Cerebellar nuclear complex (tissue), 1 donor: ENCODE measurements at regions not wholly inside any gene's neighbourhood (a gene's known extent, or its start where the extent isn't known, plus 50 kb on each side); places are given as distances from the start of the nearest gene placed in this dataset.

Source experiments
- DNase-seq, 2 experiments: peaks; one replicate each; lab custom pipeline; 2025; lab: John Stamatoyannopoulos, UW

GRCh38 chr20:57970856-57971255, 257.6 kb downstream of the ANKRD60 start:
- no peak for DNase-seq

- no peak for DNase-seq
These were observed 258.3 kb downstream of the ANKRD60 start for GRCh38 chr20:57970116-57970515.

GRCh38 chr20:57968120-57968519, 258.3 kb upstream of the PMEPA1 start:
- DNase-seq, result no peak

- no peak for DNase-seq
These were observed 257.5 kb upstream of the PMEPA1 start for GRCh38 chr20:57967364-57967763.

GRCh38 chr20:57966620-57967019, 256.8 kb upstream of the PMEPA1 start:
- no peak for DNase-seq

- DNase-seq, result no peak
These were observed 255.6 kb upstream of the PMEPA1 start for GRCh38 chr20:57965441-57965840.

- no peak for DNase-seq
These were observed 254.4 kb upstream of the PMEPA1 start for GRCh38 chr20:57964011-57964862.

- DNase-seq, result no peak
These were observed 251.2 kb upstream of the PMEPA1 start for GRCh38 chr20:57960803-57961575.

- no peak for DNase-seq
These were observed 249.8 kb upstream of the PMEPA1 start for GRCh38 chr20:57959589-57959988.

GRCh38 chr20:57959018-57959417, 249.2 kb upstream of the PMEPA1 start:
- no peak for DNase-seq

- DNase-seq, result no peak
These were observed 248.2 kb upstream of the PMEPA1 start for GRCh38 chr20:57958050-57958420.

- no peak for DNase-seq
These were observed 247.7 kb upstream of the PMEPA1 start for GRCh38 chr20:57957411-57958049.

- no peak for DNase-seq
These were observed 243.8 kb upstream of the PMEPA1 start for GRCh38 chr20:57953638-57954037.

- no peak for DNase-seq
These were observed 242.3 kb upstream of the PMEPA1 start for GRCh38 chr20:57952136-57952535.

GRCh38 chr20:57951549-57951948, 241.7 kb upstream of the PMEPA1 start:
- no peak for DNase-seq

- no peak for DNase-seq
These were observed 241.1 kb upstream of the PMEPA1 start for GRCh38 chr20:57950764-57951485.

GRCh38 chr20:57948180-57948955, 238.6 kb upstream of the PMEPA1 start:
- DNase-seq, result no peak

GRCh38 chr20:57947421-57948179, 237.8 kb upstream of the PMEPA1 start:
- no peak for DNase-seq

GRCh38 chr20:57946559-57947315, 236.9 kb upstream of the PMEPA1 start:
- DNase-seq, result no peak

- DNase-seq, result no peak
These were observed 235.2 kb upstream of the PMEPA1 start for GRCh38 chr20:57944988-57945387.
